ENCODE measurements at regions not wholly inside any gene's neighbourhood (a gene's known extent, or its start where the extent isn't known, plus 50 kb on each side); places are given as distances from the start of the nearest gene placed in this dataset.

- no CpG with 5 or more reads among the region's 3 CpGs for WGBS (ENCODE audit: extremely low coverage, insufficient read length, low lambda C conversion rate)
Measured at GRCh38 chr2:139720056-139720455, 939.9 kb upstream of the NXPH2 start.

More at GRCh38 chr2:139720056-139720455, 939.9 kb upstream of the NXPH2 start:
- no peak overlapping the region for H3K4ac ChIP-seq (ENCODE audit: low read depth, low read length)
- H4K91ac ChIP-seq (ENCODE audit: insufficient read length, low read depth, low read length) = no peak overlapping the region
- no peak overlapping the region for H3K14ac ChIP-seq (ENCODE audit: insufficient read depth, low read length)
- H3K23ac ChIP-seq (ENCODE audit: insufficient read length, low read depth, low read length) = no peak overlapping the region
- no peak overlapping the region for H2BK120ac ChIP-seq (ENCODE audit: low read depth, low read length, poor library complexity, severe bottlenecking)
- H3K56ac ChIP-seq (ENCODE audit: insufficient read length, low read depth, low read length) = no peak overlapping the region
- no peaks in the 10 kb centered on the region for H3K27me3 ChIP-seq (ENCODE audit: insufficient read depth, low read length)
- H2AFZ ChIP-seq (ENCODE audit: low read length) = no peak overlapping the region
- peaks cover 20% of the 10 kb centered on the region for H3K27me3 Mint-ChIP-seq (ENCODE audit: low read depth)
- H3K18ac ChIP-seq (ENCODE audit: insufficient read length, low read depth, low read length) = no peak overlapping the region
- H3K4me3 Mint-ChIP-seq = no peak overlapping the region
- H3K4me1 ChIP-seq (ENCODE audit: insufficient read depth, low read length) = peaks cover 5% of the 10 kb centered on the region; the same call in 1 of the 2 replicates
- H3K79me2 ChIP-seq (ENCODE audit: insufficient read depth, low read length) = no peaks in the 10 kb centered on the region
- TF ChIP-seq CTCF (conservative IDR thresholded peaks at IDR 0.05) = no peak
- H2AK5ac ChIP-seq (ENCODE audit: insufficient read length, low read length) = no peak overlapping the region
- H3K9ac ChIP-seq (ENCODE audit: extremely low read depth, insufficient read length, low read length) = no peak overlapping the region
- no peak for DNase-seq
- H3T11ph ChIP-seq (ENCODE audit: low read length) = no peak overlapping the region
- no peaks in the 10 kb centered on the region for H4K20me1 ChIP-seq (ENCODE audit: control insufficient read depth, insufficient read depth, insufficient read length)
- no peak overlapping the region for H4K8ac ChIP-seq (replicated peaks; ENCODE audit: insufficient read length, low read depth, low read length)
- H2BK12ac ChIP-seq (ENCODE audit: insufficient read length, low read depth, low read length) = no peak overlapping the region
- H3K4me2 ChIP-seq (ENCODE audit: insufficient read depth, insufficient read length, low read length) = no peak overlapping the region
- no peak overlapping the region for H2BK5ac ChIP-seq (ENCODE audit: insufficient read length, low read length)
- H2BK15ac ChIP-seq (ENCODE audit: low read depth, low read length) = no peak overlapping the region
- H3K79me1 ChIP-seq (ENCODE audit: insufficient read depth, low read depth, low read length, poor library complexity, severe bottlenecking) = no peaks in the 10 kb centered on the region
- no peak overlapping the region for H2BK20ac ChIP-seq (ENCODE audit: low read depth, low read length, poor library complexity, severe bottlenecking)
- no peak overlapping the region for H4K5ac ChIP-seq (ENCODE audit: insufficient read length, low read depth, low read length)
- no peaks in the 10 kb centered on the region for H3K9me3 ChIP-seq (ENCODE audit: control insufficient read depth, low read depth, low read length)
- peaks cover 43 to 47% of the 10 kb centered on the region in 2 experiments for H3K4me1 Mint-ChIP-seq
- no peak overlapping the region for H3K27ac ChIP-seq (ENCODE audit: insufficient read length, low read depth, low read length)
- H3K27ac Mint-ChIP-seq = no peak overlapping the region
- no peaks in the 10 kb centered on the region for H3K23me2 ChIP-seq (ENCODE audit: insufficient read length, low read depth, low read length, poor library complexity, severe bottlenecking)
- no peaks in the 10 kb centered on the region for H3K36me3 Mint-ChIP-seq (ENCODE audit: insufficient read depth in 1 of 3, low read depth in 3 of 3)
- no peaks in the 10 kb centered on the region for H3K9me3 Mint-ChIP-seq
